Testis (tissue), 2 donors: ENCODE measurements at regions not wholly inside any gene's neighbourhood (a gene's known extent, or its start where the extent isn't known, plus 50 kb on each side); places are given as distances from the start of the nearest gene placed in this dataset.

ENCODE experiments used
- POLR2A ChIP-seq: fragments of 450-650 bp; IDR thresholded peaks from one replicate; pipeline ENCODE4 v1.6.1; 2017; ENCODE audit warnings: antibody characterized with exemption, mild to moderate bottlenecking, moderate library complexity
- TF ChIP-seq, protein P1 (sequence below), 3 experiments: fragments of 450-650 bp in 2 of 3; fragments of 200-600 bp in 1 of 3; sonication (generic) in 1 of 3; IDR thresholded peaks; one replicate each; pipeline ENCODE4 v1.5.1; 2016 to 2019; ENCODE audit warnings: antibody characterized with exemption in 3 of 3, mild to moderate bottlenecking in 2 of 3, moderate library complexity in 1 of 3

DNA sequence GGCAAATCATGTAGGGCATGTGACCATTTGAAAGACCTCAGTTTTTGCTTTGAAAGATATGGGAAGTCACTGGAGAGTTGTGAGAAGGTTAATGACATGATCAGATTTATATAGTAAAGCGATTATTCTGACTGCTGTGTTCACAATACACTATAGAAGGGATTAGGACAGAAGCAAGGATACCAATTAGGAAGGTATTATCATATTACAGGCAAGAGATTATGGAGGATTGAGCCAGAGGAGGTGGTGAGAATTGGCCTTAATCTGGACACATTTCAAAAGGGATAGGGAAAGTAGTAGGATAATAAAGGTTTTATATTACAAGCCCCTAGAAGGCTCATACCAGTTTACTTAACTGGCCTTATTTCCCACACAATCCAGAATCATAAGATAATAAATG, 124.9 kb upstream of the POF1B start:
- TF ChIP-seq, protein P1, sequence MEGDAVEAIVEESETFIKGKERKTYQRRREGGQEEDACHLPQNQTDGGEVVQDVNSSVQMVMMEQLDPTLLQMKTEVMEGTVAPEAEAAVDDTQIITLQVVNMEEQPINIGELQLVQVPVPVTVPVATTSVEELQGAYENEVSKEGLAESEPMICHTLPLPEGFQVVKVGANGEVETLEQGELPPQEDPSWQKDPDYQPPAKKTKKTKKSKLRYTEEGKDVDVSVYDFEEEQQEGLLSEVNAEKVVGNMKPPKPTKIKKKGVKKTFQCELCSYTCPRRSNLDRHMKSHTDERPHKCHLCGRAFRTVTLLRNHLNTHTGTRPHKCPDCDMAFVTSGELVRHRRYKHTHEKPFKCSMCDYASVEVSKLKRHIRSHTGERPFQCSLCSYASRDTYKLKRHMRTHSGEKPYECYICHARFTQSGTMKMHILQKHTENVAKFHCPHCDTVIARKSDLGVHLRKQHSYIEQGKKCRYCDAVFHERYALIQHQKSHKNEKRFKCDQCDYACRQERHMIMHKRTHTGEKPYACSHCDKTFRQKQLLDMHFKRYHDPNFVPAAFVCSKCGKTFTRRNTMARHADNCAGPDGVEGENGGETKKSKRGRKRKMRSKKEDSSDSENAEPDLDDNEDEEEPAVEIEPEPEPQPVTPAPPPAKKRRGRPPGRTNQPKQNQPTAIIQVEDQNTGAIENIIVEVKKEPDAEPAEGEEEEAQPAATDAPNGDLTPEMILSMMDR (IDR thresholded peaks at IDR 0.05) = no peak
- TF ChIP-seq POLR2A = no peak
